ENCODE measurements at regions not wholly inside any gene's neighbourhood (a gene's known extent, or its start where the extent isn't known, plus 50 kb on each side); places are given as distances from the start of the nearest gene placed in this dataset. TPM values are rescaled to one million over a fixed set of nuclear protein-coding genes. Genes with fewer than 3 reads are reported as not detected.
"Not testable (repeated sequence)": the region's sequence is repeated elsewhere in the genome, so short reads cannot be mapped to it uniquely, and the experiment has no call there.

- not testable (repeated sequence) for H3K4me3 ChIP-seq (ENCODE audit: low read depth, low read length); H3K27ac ChIP-seq (ENCODE audit: low read depth, low read length); DNase-seq (ENCODE audit: low read depth in 4 of 6, low spot score in 6 of 6); H3K9me3 ChIP-seq (ENCODE audit: control insufficient read depth, insufficient read depth, low read length); H3K36me3 ChIP-seq (ENCODE audit: control insufficient read depth, insufficient read depth, low read length); H3K27me3 ChIP-seq (ENCODE audit: control insufficient read depth, insufficient read depth, low read length); H3K4me1 ChIP-seq (ENCODE audit: control insufficient read depth, insufficient read depth, low read length)
- 95% methylated on average over 2 of the region's 2 CpGs for WGBS (ENCODE audit: insufficient coverage)
Observed at GRCh38 chr6:119418084-119418483, 68.5 kb upstream of the MAN1A1 start.

GRCh38 chr6:119407156-119407555 lies 57.6 kb upstream of the MAN1A1 start:
- no peak for DNase-seq (ENCODE audit: low read depth in 4 of 6, low spot score in 6 of 6)
- Histone ChIP-seq H3K27ac (ENCODE audit: low read depth, low read length) (no peak overlapping the region), H3K4me1 (ENCODE audit: control insufficient read depth, insufficient read depth, low read length) (no peaks in the 10 kb centered on the region), H3K9me3 (ENCODE audit: control insufficient read depth, insufficient read depth, low read length) (no peaks in the 10 kb centered on the region), H3K27me3 (ENCODE audit: control insufficient read depth, insufficient read depth, low read length) (no peaks in the 10 kb centered on the region), H3K36me3 (ENCODE audit: control insufficient read depth, insufficient read depth, low read length) (no peaks in the 10 kb centered on the region), H3K4me3 (ENCODE audit: low read depth, low read length) (no peak overlapping the region)
- WGBS (ENCODE audit: insufficient coverage) = 62% methylated on average over 4 of the region's 4 CpGs

GRCh38 chr6:119405114-119405513 lies 55.6 kb upstream of the MAN1A1 start:
- H3K4me3 ChIP-seq (ENCODE audit: low read depth, low read length); H3K9me3 ChIP-seq (ENCODE audit: control insufficient read depth, insufficient read depth, low read length); H3K27ac ChIP-seq (ENCODE audit: low read depth, low read length); H3K4me1 ChIP-seq (ENCODE audit: control insufficient read depth, insufficient read depth, low read length); H3K36me3 ChIP-seq (ENCODE audit: control insufficient read depth, insufficient read depth, low read length); DNase-seq (ENCODE audit: low read depth in 4 of 6, low spot score in 6 of 6); H3K27me3 ChIP-seq (ENCODE audit: control insufficient read depth, insufficient read depth, low read length): not testable (repeated sequence)
- WGBS (ENCODE audit: insufficient coverage) = 90% methylated on average over 1 of the region's 2 CpGs

Small RNA genes lying in the stretch of these regions (small RNA-seq; reads per million reads assigned to genes)
- gene COX6A1P3 (ENCODE audit: low replicate concordance) = not detected
- not detected for gene MIR3144 (ENCODE audit: low replicate concordance)
- gene RNA5SP215 (ENCODE audit: low replicate concordance) = 0.10 reads per million
- not detected for gene RNU6-214P (ENCODE audit: low replicate concordance)
